HEK293T (cell line): ENCODE measurements at regions not wholly inside any gene's neighbourhood (a gene's known extent, or its start where the extent isn't known, plus 50 kb on each side); places are given as distances from the start of the nearest gene placed in this dataset.

Source experiments
- CTCF ChIA-PET: fragments of 350-600 bp; formaldehyde crosslinking; extraction: SDS; loops from one replicate; lab custom pipeline; 2021; ENCODE audit warnings: antibody characterized with exemption, inconsistent platforms; lab: Yijun Ruan, JAX
- POLR2A ChIA-PET: fragments of 350-600 bp; formaldehyde crosslinking; extraction: SDS; loops from one replicate; lab custom pipeline; 2020; ENCODE audit warnings: antibody characterized with exemption, inconsistent platforms; lab: Yijun Ruan, JAX
- DNase-seq: peaks from one replicate; pipeline ENCODE4 v3.0.0; 2012; ENCODE audit warnings: mixed read lengths; ENCODE audit errors: extremely low spot score
- ARNT ChIP-seq: fragments of 450-650 bp; IDR thresholded peaks from 2 replicates; pipeline ENCODE4 v1.6.1; 2017; ENCODE audit warnings: mild to moderate bottlenecking
- BHLHE40 ChIP-seq: fragments of 450-650 bp; IDR thresholded peaks from 2 replicates; pipeline ENCODE4 v1.6.1; 2016; ENCODE audit warnings: mild to moderate bottlenecking, moderate library complexity, borderline replicate concordance
- CTBP1 ChIP-seq: fragments of 450-650 bp; IDR thresholded peaks from 2 replicates; pipeline ENCODE4 v1.6.1; 2016; ENCODE audit warnings: borderline replicate concordance
- ELF4 ChIP-seq: fragments of 450-650 bp; IDR thresholded peaks from 2 replicates; pipeline ENCODE4 v1.6.1; 2017; ENCODE audit warnings: antibody characterized with exemption
- FOXA1 ChIP-seq: fragments of 450-650 bp; IDR thresholded peaks from 2 replicates; pipeline ENCODE4 v1.6.1; 2016; ENCODE audit warnings: mild to moderate bottlenecking
- FOXK2 ChIP-seq: fragments of 450-650 bp; IDR thresholded peaks from 2 replicates; pipeline ENCODE4 v1.6.1; 2016; ENCODE audit warnings: mild to moderate bottlenecking
- FOXM1 ChIP-seq: fragments of 450-650 bp; IDR thresholded peaks from 2 replicates; pipeline ENCODE4 v1.6.1; 2017; ENCODE audit warnings: mild to moderate bottlenecking, borderline replicate concordance
- HDGF ChIP-seq: fragments of 450-650 bp; IDR thresholded peaks from 2 replicates; pipeline ENCODE4 v1.6.1; 2017; ENCODE audit warnings: antibody characterized with exemption, borderline replicate concordance
- L3MBTL2 ChIP-seq: fragments of 450-650 bp; conservative IDR thresholded peaks from 2 replicates; pipeline ENCODE4 v1.6.1; 2016; ENCODE audit warnings: mild to moderate bottlenecking
- LEF1 ChIP-seq: fragments of 450-650 bp; IDR thresholded peaks from 2 replicates; pipeline ENCODE4 v1.6.1; 2017; ENCODE audit warnings: mild to moderate bottlenecking, borderline replicate concordance
- NFRKB ChIP-seq: fragments of 450-650 bp; IDR thresholded peaks from 2 replicates; pipeline ENCODE4 v1.6.1; 2016; ENCODE audit warnings: mild to moderate bottlenecking, moderate library complexity
- PKNOX1 ChIP-seq: fragments of 450-650 bp; IDR thresholded peaks from 2 replicates; pipeline ENCODE4 v1.6.1; 2016
- SP1 ChIP-seq: fragments of 450-650 bp; IDR thresholded peaks from 2 replicates; pipeline ENCODE4 v1.6.1; 2017
- SUZ12 ChIP-seq: fragments of 450-650 bp; IDR thresholded peaks from 2 replicates; pipeline ENCODE4 v1.6.1; 2016; ENCODE audit warnings: mild to moderate bottlenecking
- TARDBP ChIP-seq: fragments of 450-650 bp; IDR thresholded peaks from 2 replicates; pipeline ENCODE4 v1.6.1; 2016
- ZNF384 ChIP-seq: fragments of 450-650 bp; IDR thresholded peaks from 2 replicates; pipeline ENCODE4 v1.6.1; 2016

- ChIA-PET CTCF (no interaction called here), POLR2A (no interaction called here)
- no peak for DNase-seq
- TF ChIP-seq FOXM1 (no peak), ELF4 (no peak), FOXA1 (no peak), ARNT (no peak), SUZ12 (no peak), SP1 (no peak), ZNF384 (no peak), L3MBTL2 (no peak), HDGF (no peak), NFRKB (no peak), CTBP1 (no peak), FOXK2 (no peak), BHLHE40 (no peak), PKNOX1 (no peak)
Measured at GRCh38 chr14:71552809-71553208, 379.4 kb upstream of the RGS6 start.

- POLR2A ChIA-PET, result no interaction called here
- DNase-seq, result no peak
- no peak for TF ChIP-seq ELF4
- no peak for TF ChIP-seq SP1
- no peak for TF ChIP-seq LEF1
- TF ChIP-seq FOXM1, result no peak
- no peak for TF ChIP-seq HDGF
- TF ChIP-seq L3MBTL2, result no peak
- TF ChIP-seq TARDBP, result no peak
- TF ChIP-seq BHLHE40, result no peak
- TF ChIP-seq CTBP1, result no peak
- no peak for TF ChIP-seq FOXA1
- no peak for TF ChIP-seq PKNOX1
- TF ChIP-seq SUZ12, result no peak
- TF ChIP-seq ZNF384, result no peak
- no peak for TF ChIP-seq NFRKB
- TF ChIP-seq FOXK2, result no peak
- TF ChIP-seq ARNT, result no peak
- CTCF ChIA-PET, result no interaction called here
Measured at GRCh38 chr14:71553779-71554178, 378.4 kb upstream of the RGS6 start.

GRCh38 chr14:71554323-71554722, 377.9 kb upstream of the RGS6 start:
- no peak for DNase-seq

GRCh38 chr14:71554959-71555612, 377.1 kb upstream of the RGS6 start:
- ChIA-PET CTCF (no interaction called here), POLR2A (no interaction called here)
- no peak for DNase-seq
- TF ChIP-seq ELF4 (no peak), L3MBTL2 (no peak), SUZ12 (no peak), LEF1 (no peak), TARDBP (no peak), CTBP1 (no peak), FOXA1 (no peak), FOXM1 (no peak), BHLHE40 (no peak), SP1 (no peak), ZNF384 (no peak), PKNOX1 (no peak), HDGF (no peak), ARNT (no peak), FOXK2 (no peak), NFRKB (no peak)

More at GRCh38 chr14:71554323-71554722, 377.9 kb upstream of the RGS6 start:
- no peak for TF ChIP-seq BHLHE40
- TF ChIP-seq LEF1, result no peak
- TF ChIP-seq PKNOX1, result no peak
- no peak for TF ChIP-seq L3MBTL2
- TF ChIP-seq ELF4, result no peak
- no peak for TF ChIP-seq SUZ12
- TF ChIP-seq FOXK2, result no peak
- TF ChIP-seq HDGF, result no peak
- no peak for TF ChIP-seq FOXA1
- no peak for TF ChIP-seq SP1
- TF ChIP-seq CTBP1, result no peak
- TF ChIP-seq ZNF384, result no peak
- no peak for TF ChIP-seq TARDBP
- TF ChIP-seq NFRKB, result no peak
- TF ChIP-seq ARNT, result no peak
- no peak for TF ChIP-seq FOXM1
- ChIA-PET CTCF (no interaction called here), POLR2A (no interaction called here)

- ChIA-PET CTCF (no interaction called here), POLR2A (no interaction called here)
- no peak for TF ChIP-seq HDGF
- TF ChIP-seq ZNF384, result no peak
- no peak for TF ChIP-seq FOXK2
- TF ChIP-seq PKNOX1, result peak; percentile 38; the same call in 1 of the 2 replicates
- DNase-seq, result no peak
Measured at GRCh38 chr14:71555654-71556559, 376.3 kb upstream of the RGS6 start.
